ENCODE measurements at regions not wholly inside any gene's neighbourhood (a gene's known extent, or its start where the extent isn't known, plus 50 kb on each side); places are given as distances from the start of the nearest gene placed in this dataset.

DNA sequence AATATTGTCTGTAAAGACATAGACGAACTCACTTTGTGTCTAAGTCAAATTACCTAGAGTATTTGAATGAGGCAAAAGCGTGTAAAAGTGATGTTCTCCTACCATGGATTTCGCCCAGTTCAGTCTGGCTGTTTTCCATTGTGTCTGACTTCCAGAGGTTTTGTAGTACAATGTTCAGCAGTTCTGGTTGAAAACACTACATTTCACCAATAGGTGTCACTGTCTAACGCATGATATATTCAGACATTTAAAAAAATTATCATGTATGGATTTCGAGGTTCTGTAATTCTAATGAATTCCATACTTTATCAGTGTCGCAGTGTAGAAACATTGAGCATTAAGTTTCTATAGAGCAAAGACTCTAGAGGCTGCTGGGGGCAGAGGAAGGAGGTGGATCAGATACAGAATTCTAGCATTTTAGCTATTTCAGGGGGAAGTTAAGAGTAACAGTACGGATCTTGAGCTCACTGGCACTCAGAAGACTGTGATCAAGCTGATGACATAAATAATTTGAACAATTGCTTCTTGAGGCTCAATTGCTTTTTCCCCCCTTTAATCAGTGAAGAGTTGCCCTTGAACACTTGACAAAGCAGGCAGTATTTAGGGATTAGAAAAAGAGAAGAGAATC lies 196.9 kb upstream of the RHOBTB1 start:
- no peak for DNase-seq (ENCODE audit: low spot score)

DNA sequence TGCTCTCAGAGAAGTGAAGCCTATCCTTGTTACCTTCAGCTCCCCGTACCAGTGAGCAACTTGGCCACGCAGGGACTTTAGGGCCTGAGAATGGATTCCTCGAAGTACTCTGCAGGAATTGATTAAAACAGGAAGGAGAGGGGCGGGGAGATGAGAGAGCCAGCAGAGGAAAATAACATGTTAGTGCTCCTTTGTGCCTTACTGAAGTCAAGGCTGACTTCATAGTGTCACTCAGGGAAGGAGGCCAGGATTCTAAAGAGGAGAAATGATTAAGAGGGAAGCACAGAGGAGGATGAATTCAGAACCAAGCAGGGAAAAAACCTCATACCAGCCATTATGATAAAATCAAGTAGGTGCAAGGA lies 195.6 kb upstream of the RHOBTB1 start:
- DNase-seq (ENCODE audit: low spot score), result no peak

DNA sequence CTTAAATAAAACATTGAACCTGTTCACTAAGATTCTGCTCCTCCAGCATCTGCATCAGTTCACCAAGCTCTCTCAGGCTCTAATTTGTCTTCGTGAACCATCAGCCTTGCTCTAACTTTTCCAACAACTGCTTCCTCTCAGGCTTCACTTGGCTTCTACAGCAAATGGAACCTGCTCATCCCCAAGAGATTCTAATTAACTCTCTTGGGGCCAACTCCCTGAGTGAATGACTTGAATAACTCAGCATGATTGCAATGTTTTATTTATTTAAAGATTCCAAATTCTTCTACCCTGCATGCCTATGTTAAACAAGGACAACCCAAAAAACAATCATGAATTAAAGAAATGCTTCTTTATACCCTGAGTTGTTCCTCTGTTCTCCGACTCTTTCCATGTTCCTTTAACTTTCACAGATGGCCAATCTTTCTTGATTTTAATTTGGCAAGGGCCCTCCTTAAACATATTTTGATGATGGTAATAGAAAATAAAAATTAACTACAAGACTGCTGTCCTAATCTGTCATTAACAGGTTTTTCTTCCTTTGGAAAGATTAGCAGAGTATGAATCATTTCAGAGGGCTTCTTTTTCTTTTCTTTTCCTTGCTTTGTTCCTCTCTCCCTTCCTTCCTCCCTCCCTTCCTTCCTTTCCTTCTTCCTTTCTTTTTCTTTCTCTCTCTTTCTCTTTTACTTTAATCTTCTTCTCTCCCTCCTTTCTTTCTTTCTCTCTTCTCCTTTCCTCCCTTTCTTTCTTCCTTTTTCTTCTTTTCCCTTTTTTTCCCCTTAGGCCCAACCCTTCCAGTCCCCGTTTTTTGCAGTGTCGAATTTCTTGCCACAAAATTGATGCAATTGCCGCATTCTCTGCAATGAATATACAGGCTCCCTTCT lies 195.0 kb upstream of the RHOBTB1 start:
- DNase-seq (ENCODE audit: low spot score), result no peak

DNA sequence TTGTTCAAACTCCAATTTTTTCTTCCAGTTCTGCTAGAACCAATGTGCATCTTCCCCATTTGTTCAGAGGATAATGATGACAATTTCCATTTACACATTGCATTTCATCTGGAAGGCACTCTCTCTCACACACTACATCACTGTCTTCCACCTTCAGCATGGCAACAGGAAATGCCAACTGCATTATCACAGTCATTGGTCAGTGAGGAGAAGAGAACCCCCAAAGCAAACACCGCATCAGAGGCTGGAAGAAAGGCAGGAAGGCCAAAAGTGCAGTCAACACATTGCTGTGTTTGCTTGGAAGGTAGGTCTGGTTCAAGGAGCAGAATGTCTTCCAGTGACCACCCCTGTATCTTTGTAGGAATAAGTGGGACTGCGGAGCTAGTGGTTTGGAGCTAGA lies 192.2 kb upstream of the RHOBTB1 start:
- DNase-seq (ENCODE audit: low spot score), result no peak

DNA sequence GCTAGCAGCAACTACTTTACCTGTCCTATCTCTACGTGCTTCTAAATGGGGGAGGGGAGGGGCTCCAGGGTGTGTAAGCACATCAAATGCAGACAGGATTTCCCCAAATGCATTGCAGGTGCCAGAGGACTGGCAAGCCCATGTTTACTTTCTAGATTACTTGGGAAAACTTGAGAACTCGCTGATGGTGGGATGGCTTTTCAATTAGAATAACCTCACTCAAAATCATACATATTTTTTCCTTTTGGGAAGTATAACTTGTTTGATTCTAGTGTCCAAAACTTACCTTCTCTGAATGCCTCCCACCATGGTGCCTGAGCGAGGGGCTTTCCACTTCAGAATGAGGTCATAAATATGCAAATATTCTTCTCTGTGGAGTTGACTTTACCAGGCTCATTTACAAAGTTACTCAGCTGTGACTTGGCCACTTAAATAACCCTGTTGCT lies 191.3 kb upstream of the RHOBTB1 start:
- DNase-seq (ENCODE audit: low spot score), result no peak

DNA sequence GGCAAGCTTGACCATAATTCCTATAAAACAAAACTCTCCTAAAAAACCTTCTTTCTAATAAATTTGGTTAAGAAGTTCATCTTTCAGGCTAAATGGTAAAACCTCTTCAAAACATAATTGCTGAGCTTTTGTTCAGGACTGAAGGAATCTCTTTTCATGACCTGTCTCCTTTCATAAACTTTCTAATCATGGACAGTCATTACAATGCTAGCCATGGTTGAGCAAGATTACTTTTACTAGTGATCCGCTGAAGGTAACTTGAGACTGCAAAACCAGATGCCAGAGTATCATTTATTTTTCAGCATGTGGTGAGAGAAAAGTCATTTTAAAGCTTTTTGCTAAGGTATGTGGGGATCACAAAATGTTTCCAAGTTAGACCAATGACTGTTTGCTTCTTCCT lies 186.4 kb upstream of the RHOBTB1 start:
- no peak for DNase-seq (ENCODE audit: low spot score)

DNA sequence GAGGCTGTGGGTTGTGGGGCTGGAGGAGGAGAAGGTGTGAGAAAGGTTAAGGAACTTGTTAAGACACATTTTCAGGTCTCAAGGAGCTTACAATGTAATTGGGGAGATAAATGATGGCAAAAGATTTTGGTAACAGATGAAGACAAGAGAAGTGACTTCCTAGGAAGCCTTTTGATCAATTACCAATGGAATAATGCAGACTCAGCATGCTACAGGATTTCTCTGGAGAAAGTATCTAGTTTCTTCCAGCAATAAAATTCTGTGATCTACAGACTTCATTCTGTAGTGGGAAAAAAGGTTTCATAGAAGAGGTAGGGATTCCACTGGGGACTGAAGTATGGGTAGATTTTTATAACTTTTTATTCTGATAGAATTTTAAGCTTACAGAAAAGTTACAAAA lies 184.2 kb upstream of the RHOBTB1 start:
- DNase-seq (ENCODE audit: low spot score), result no peak

DNA sequence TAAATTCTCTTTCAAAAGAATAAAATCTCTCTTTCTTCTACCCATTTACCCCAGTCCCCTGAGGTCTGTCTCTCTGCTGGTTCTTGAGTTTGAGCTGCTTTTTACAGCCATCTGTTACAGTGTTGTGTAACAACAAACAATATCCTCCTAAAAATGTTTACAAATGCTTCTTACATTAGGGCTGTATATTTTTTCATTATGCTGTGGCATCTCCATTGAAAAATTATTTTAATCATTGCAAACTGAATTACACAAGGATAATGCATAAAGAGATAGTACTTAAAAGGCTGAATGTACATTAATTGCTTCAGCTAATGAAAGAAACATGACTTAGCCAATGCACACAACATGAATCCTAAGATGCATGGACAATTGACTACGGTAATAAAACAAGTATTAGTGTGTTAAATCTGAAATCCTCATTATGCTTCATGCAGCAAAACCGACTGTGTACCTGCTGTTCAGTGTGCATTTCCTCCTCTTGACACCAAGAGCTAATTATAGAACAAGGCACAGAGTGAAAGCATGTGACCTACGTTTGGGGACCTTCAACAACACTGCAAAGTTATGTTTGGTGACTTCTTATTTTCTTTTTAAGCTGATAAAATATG lies 181.7 kb upstream of the RHOBTB1 start:
- DNase-seq (ENCODE audit: low spot score), result no peak

DNA sequence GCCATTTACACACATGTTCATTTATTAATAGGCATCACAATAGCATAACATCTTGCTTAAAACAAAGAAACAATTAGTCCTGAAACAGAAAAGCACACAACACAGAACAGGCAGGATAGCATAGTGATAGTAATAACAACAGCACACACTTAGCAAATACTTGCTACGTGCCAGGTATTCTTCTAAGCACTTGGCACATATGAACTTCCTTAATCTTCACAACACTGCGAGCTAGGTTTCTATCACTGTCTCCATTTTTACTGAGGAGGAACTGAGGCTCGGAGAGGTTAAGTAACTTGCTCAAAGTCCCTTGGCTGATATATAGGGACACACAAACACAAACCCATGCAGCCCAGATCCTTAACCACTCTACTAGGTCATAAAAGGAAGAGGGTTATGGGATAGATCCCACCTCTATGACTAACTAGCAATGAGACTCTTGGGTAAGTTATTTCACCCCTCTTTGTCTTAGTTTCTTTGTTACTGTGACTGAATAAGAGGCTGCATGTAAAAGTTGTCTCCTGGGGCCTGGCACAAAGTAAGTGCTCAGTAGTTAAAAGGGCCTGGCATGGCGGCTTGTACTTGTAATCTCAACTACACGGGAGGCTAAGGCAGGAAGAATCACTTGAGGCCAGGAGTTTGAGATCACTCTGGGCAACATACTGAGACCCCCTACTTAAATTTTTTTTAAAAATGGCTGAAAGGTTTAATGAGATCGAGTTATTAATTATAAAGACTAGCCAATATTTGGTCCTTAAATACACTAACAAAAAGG lies 181.0 kb upstream of the RHOBTB1 start:
- DNase-seq (ENCODE audit: low spot score), result no peak

DNA sequence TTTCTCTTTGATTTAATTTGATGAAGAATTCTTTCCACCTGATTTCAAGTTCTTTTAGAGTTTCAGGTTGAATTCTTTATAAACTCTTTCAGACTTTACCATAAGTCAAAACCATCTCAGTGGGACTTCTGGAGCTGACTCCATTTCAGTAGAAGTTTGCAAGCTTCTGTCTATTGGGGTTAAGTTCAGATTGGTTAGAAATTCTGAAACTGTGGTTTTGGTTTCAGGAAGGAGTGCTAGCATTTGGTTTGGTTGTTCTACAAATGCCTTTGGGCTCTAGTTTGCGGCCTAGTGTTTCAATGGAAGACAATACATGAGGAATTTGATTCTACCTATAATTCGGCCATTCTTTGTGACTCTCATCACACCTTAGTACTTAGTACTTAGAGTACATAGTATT lies 176.8 kb upstream of the RHOBTB1 start:
- no peak for DNase-seq (ENCODE audit: low spot score)

DNA sequence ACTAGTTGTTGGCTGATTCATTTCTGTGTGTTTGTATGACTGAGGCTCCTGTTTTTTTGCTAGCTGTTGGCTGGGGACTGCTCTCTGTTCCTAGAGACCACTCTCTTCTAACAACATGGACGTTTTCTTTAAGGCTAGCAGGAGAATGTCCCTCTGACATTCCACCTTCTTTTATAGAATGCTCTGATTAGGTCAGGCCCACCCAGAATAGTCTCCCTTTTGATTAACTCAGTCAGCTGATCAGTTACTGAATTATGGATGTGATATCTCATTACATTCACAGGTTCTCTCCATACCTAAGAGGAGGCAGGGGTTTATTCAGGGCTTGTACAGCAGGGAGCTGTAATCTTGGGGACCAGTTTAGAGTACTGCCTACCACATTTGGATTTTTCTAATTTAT lies 175.6 kb upstream of the RHOBTB1 start:
- no peak for DNase-seq (ENCODE audit: low spot score)

DNA sequence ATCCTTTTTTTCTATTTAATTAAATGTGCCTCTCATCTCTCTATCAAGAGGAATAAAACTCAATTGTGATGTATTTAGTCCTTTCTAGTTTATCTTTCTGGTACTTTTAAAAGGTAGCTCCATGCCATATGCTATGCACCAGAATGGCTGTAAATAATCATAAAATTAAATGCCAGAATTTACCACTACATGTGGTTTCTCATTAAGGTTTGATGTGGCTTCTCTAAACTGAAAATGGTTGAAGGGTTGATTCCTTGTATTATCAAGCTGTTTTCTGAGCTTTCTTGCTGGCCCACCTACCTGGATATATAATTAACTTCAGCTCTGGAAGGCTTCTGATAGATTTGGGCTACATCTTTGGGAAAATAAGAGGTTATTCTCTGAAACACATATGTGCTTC lies 171.9 kb upstream of the RHOBTB1 start:
- no peak for DNase-seq (ENCODE audit: low spot score)

DNA sequence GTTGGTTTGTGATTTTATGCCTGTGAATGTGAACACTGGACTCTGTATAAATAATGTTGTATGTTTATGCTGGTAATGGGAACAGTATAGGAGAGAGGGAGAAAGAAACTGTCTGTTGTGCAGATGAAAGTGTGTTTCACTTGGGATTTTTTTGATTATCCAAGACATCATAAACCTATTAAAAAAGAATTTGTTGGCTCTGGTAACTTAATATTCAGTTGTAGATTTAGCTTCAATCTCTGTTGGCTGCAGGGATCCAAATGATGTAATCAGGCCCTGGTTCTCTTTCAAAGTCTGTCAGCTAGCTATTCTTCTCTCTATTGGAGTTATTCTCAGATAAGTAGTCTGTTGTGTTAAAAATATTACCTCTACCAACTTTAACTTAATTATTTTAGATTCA lies 168.8 kb upstream of the RHOBTB1 start:
- no peak for DNase-seq (ENCODE audit: low spot score)

DNA sequence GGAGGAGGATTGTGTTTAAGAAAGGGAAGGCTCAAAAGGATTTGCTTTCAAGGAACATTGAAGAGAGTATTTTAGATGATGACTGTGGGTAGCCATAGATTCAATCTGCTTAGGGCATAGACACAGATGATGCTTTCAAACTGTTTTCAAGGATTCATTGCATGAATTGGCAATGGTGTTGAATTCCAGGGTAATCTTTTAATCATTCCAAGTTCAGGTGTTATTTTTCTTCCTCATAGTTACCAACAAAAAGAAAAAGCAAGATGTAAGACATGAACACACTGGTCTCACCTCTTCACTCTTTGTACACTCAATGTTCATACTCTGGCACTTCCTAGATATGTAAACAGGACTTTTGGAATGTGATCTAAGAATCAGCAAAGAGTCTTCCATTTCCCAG lies 167.0 kb upstream of the RHOBTB1 start:
- DNase-seq (ENCODE audit: low spot score), result no peak

DNA sequence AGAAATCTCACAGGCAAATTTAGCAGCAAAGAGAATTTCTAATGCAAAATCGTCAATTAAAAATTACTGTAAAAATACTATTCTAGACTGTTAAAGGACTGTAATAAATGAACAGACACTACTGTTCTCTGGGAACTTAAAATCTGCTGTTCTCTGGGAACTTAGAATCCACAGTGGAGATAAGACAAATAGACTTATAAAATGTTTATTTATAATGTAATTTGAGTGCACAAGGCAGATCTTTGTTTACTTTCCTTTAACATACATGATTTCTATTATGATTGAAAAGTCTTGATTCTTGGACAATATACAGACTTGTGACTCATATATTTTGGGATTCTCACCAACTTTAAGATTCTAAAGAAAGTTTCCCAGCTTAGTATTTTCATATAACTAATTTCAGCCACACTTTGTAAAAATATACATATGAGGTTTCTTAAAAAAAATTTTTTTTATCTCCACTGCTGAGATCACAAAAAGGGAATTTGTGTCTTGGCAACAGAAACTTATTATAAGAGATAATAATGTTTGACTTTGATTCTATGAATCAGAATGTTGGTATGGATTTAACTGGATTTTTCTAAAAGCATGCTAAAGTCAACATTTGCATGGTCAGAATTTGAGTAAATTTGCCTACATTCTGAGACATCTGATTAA lies 166.3 kb upstream of the RHOBTB1 start:
- DNase-seq (ENCODE audit: low spot score), result no peak

DNA sequence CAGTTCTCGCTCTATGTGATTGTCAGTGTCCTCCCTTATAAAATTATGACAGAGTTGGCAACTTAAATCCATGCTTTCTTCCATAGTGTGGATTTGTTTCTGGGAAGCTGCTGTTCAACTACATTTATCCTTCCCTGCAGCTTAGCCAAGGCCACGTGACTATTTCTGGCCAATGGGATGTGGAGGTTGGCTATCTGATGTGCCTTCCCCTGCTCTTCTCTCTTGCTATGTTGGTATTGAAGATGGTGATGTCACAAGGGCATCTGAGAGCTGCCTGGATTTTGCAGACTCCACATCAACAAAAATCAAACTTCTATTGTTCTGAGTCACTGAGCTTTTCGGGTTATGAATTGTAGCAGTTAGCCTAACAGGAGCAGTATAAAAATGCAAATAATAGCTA lies 164.9 kb upstream of the RHOBTB1 start:
- no peak for DNase-seq (ENCODE audit: low spot score)

DNA sequence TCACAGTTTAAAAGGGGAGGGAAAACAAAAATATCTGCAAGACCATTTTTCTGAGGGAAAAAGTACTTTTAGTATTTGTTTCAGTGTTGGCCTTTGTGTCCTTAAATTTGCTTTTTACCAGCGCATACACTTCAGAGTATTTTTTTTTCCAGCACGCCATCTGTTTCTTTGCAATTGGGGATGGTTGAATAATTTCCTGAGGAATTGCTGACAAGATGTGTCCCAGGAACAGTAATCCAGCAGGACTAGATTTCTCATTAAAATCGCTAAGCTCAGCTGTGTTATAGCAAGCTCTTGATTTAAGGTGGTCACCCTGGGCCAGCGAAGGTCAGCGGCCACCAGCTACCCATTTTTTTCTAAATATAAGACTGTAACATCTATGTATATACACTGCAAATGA lies 156.9 kb upstream of the RHOBTB1 start:
- no peak for DNase-seq (ENCODE audit: low spot score)

DNA sequence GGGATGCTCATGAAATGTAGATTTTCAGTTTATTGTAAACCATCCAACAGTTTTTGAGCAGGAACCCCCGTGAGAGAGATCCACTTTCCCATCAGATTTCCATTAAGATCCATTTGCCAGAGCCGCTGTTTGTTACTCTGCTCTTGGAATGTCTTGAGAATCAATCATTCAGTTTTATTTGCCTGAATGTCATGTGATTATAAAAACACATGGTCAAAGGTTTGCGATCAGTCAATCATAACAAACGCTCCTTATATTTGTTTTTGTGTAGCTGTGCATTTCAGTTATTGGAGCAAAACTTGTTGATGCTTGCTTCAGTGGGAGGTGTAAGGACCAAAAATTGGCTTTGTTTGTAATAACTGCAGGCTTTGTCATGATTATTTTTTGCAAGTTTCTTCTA lies 155.8 kb upstream of the RHOBTB1 start:
- no peak for DNase-seq (ENCODE audit: low spot score)

DNA sequence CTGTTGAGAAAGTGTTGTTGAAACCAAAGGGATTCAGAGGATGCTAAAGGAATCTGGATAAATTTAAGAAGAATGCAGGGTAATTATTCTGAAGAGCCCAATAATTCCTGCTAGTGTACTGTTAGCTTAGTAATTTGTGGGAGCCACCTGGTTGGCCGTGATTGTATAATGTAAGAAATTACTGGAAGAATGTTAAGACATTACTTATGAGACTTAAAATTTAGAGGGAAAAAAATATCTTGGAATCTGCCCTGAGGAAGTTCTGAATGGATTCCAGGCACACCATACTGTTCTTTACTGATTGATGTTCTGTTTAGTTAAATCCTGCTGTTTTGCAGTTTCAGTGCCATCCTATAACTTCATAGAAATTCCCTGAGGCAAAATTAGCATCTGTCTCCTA lies 155.0 kb upstream of the RHOBTB1 start:
- DNase-seq (ENCODE audit: low spot score), result no peak

DNA sequence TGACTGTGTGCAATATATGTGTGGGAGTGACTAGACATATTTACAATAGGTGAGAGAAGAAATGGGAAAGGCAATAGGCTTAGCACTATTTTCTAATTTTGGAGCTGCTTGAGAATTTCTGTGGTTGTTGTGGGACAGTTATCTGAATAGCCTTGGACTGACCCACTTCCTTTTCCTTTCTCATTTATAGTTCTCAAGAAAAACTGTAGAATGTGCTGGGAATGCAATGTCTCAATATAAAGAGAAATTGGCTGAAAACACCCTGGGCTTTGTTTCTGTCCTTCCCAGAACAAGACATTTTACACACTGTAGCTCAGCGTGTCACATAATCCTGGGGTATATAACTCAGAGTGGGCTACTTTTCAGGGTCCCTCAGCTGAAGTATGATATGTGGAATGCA lies 153.0 kb upstream of the RHOBTB1 start:
- DNase-seq (ENCODE audit: low spot score), result no peak

DNA sequence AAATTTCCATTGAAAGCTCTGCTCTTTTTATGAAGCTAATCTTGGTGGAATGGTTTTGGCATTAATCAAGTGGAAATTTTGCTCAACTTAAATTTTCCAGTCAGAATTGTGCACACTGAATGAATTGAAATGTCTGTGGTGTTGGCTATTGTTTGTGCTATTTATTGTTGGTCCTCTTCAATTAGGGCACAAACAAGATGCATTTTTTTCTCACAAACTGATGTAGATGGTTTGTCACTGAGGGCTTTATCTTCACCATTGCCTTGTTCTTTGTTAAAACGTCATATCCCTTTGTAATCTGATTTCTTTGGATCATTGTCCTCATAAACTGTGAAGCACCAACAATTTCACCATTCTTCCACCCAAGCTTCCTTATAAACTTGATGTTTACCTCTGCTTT lies 152.1 kb upstream of the RHOBTB1 start:
- no peak for DNase-seq (ENCODE audit: low spot score)

DNA sequence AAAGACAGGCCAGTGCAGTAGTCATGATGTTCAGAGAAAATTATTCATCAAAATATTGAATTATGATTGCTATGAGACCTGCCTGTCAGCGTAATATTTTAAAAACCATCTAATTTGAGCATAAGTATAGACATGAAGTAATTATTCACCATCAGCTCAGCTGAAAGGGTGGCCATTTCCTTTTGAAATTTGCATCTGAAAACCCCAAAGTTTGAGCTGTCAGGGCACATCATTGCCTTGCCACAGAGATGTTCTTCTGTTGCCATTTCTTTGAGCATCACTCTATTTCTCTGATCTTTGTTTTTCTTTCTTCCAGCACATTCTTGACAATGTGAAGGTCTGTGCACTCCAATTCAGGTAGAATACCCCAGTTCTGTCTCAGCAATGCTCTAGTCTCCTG lies 147.5 kb upstream of the RHOBTB1 start:
- no peak for DNase-seq (ENCODE audit: low spot score)

Data from ureter (tissue), 1 donor.